Thymus (tissue), 11 donors: ENCODE measurements at regions not wholly inside any gene's neighbourhood (a gene's known extent, or its start where the extent isn't known, plus 50 kb on each side); places are given as distances from the start of the nearest gene placed in this dataset.

Experiments used
- DNase-seq, 9 donors: peaks; one replicate each; pipeline ENCODE4 v3.0.0-alpha.2; 2013; ENCODE audit warnings: low spot score in 9 of 9, low read depth in 6 of 9, missing footprints in 1 of 9
- H3K27ac ChIP-seq, 2 donors: one replicate each; pipeline ENCODE4 v1.5.1; 2013; ENCODE audit warnings: control low read depth in 1 of 2, low read depth in 1 of 2, low read length in 1 of 2, mild to moderate bottlenecking in 1 of 2, moderate library complexity in 1 of 2
- H3K27me3 ChIP-seq, 2 donors: one replicate each; pipeline ENCODE4 v1.5.1; 2013; ENCODE audit warnings: low read length in 1 of 2; ENCODE audit not compliant: control insufficient read depth in 2 of 2, insufficient read depth in 1 of 2
- H3K36me3 ChIP-seq, 2 donors: one replicate each; pipeline ENCODE4 v1.5.1; 2013; ENCODE audit warnings: low read length in 1 of 2, mild to moderate bottlenecking in 1 of 2, moderate library complexity in 1 of 2; ENCODE audit not compliant: control insufficient read depth in 2 of 2, insufficient read depth in 2 of 2
- H3K4me1 ChIP-seq, 2 donors: one replicate each; pipeline ENCODE4 v1.5.1; 2013; ENCODE audit warnings: low read length in 2 of 2; ENCODE audit not compliant: control insufficient read depth in 2 of 2, insufficient read depth in 2 of 2
- H3K4me3 ChIP-seq, 2 donors: one replicate each; pipeline ENCODE4 v1.5.1; 2013; ENCODE audit warnings: low read length in 2 of 2, control low read depth in 1 of 2, mild to moderate bottlenecking in 1 of 2
- H3K9me3 ChIP-seq, 2 donors: one replicate each; pipeline ENCODE4 v1.5.1; 2013; ENCODE audit warnings: low read length in 1 of 2, mild to moderate bottlenecking in 1 of 2; ENCODE audit not compliant: control insufficient read depth in 2 of 2, insufficient read depth in 1 of 2
- WGBS: extraction: QIAGEN DNeasy Blood & Tissue Kit; methylation state at CpG from one replicate; pipeline ENCODE4 v1.1.7; 2013; 5-methylcytosine and 5-hydroxymethylcytosine counted together
- donor health status: healthy.

GRCh38 chr13:29957320-29957719, 106.9 kb upstream of the UBL3 start:
- peaks cover 0 to 3% of the 10 kb centered on the region in 2 donors for H3K9me3 ChIP-seq
- no peak overlapping the region for H3K4me3 ChIP-seq
- 85% methylated on average over 8 of the region's 8 CpGs for WGBS
- H3K4me1 ChIP-seq = peaks cover 3 to 9% of the 10 kb centered on the region in 2 donors
- H3K27ac ChIP-seq = no peak overlapping the region
- no peaks in the 10 kb centered on the region for H3K36me3 ChIP-seq
- H3K27me3 ChIP-seq = peaks cover 0 to 2% of the 10 kb centered on the region in 2 donors
- DNase-seq = no peak

- H3K27ac ChIP-seq = no peak overlapping the region
- H3K36me3 ChIP-seq = no peaks in the 10 kb centered on the region
- 46% methylated on average over 4 of the region's 4 CpGs for WGBS
- H3K4me3 ChIP-seq = no peak overlapping the region
- H3K4me1 ChIP-seq = peaks cover 3 to 9% of the 10 kb centered on the region in 2 donors
- DNase-seq = no peak
- peaks cover 0 to 3% of the 10 kb centered on the region in 2 donors for H3K9me3 ChIP-seq
- peaks cover 0 to 2% of the 10 kb centered on the region in 2 donors for H3K27me3 ChIP-seq
Observed at GRCh38 chr13:29956853-29957252, 106.4 kb upstream of the UBL3 start.

- Histone ChIP-seq H3K4me3 (no peak overlapping the region), H3K4me1 (peaks cover 3 to 9% of the 10 kb centered on the region in 2 donors), H3K36me3 (no peaks in the 10 kb centered on the region), H3K27ac (no peak overlapping the region), H3K27me3 (peaks cover 0 to 2% of the 10 kb centered on the region in 2 donors), H3K9me3 (peaks cover 0 to 3% of the 10 kb centered on the region in 2 donors)
- WGBS = 98% methylated on average over 2 of the region's 2 CpGs
- no peak for DNase-seq
Observed at GRCh38 chr13:29955137-29955650, 104.8 kb upstream of the UBL3 start.

GRCh38 chr13:29954082-29955028, 103.9 kb upstream of the UBL3 start:
- 74% methylated on average over 23 of the region's 23 CpGs for WGBS
- peaks cover 0 to 2% of the 10 kb centered on the region in 2 donors for H3K27me3 ChIP-seq
- H3K36me3 ChIP-seq = no peaks in the 10 kb centered on the region
- H3K9me3 ChIP-seq = peaks cover 0 to 1% of the 10 kb centered on the region in 2 donors
- DNase-seq = peak in 6 of 9 donors; percentile 12 to 46 (median 26)
- H3K27ac ChIP-seq = peak overlapping the region; percentile 5 to 80
- peaks cover 3 to 9% of the 10 kb centered on the region in 2 donors for H3K4me1 ChIP-seq
- H3K4me3 ChIP-seq = peak overlapping the region in 1 of 2 donors; percentile 14

GRCh38 chr13:29953542-29953941, 103.1 kb upstream of the UBL3 start:
- Histone ChIP-seq H3K27ac (no peak overlapping the region), H3K9me3 (no peaks in the 10 kb centered on the region), H3K27me3 (no peaks in the 10 kb centered on the region), H3K4me1 (peaks cover 3 to 9% of the 10 kb centered on the region in 2 donors), H3K4me3 (no peak overlapping the region), H3K36me3 (no peaks in the 10 kb centered on the region)
- DNase-seq = no peak
- 91% methylated on average over 8 of the region's 8 CpGs for WGBS

GRCh38 chr13:29952245-29952644, 101.8 kb upstream of the UBL3 start:
- H3K36me3 ChIP-seq = no peaks in the 10 kb centered on the region
- H3K27ac ChIP-seq = no peak overlapping the region
- H3K9me3 ChIP-seq = no peaks in the 10 kb centered on the region
- H3K4me3 ChIP-seq = no peak overlapping the region
- no peaks in the 10 kb centered on the region for H3K27me3 ChIP-seq
- H3K4me1 ChIP-seq = peaks cover 3 to 9% of the 10 kb centered on the region in 2 donors
- DNase-seq = no peak
- 98% methylated on average over 4 of the region's 4 CpGs for WGBS

GRCh38 chr13:29948791-29949190, 98.4 kb upstream of the UBL3 start:
- Histone ChIP-seq H3K36me3 (no peaks in the 10 kb centered on the region), H3K27me3 (no peaks in the 10 kb centered on the region), H3K9me3 (no peaks in the 10 kb centered on the region), H3K27ac (no peak overlapping the region), H3K4me1 (peaks cover 0 to 3% of the 10 kb centered on the region in 2 donors), H3K4me3 (no peak overlapping the region)
- no peak for DNase-seq
- 95% methylated on average over 8 of the region's 8 CpGs for WGBS

GRCh38 chr13:29948244-29948643, 97.8 kb upstream of the UBL3 start:
- WGBS = 86% methylated on average over 7 of the region's 7 CpGs
- Histone ChIP-seq H3K36me3 (no peaks in the 10 kb centered on the region), H3K4me3 (no peak overlapping the region), H3K9me3 (no peaks in the 10 kb centered on the region), H3K27ac (no peak overlapping the region), H3K27me3 (no peaks in the 10 kb centered on the region), H3K4me1 (no peaks in the 10 kb centered on the region)
- no peak for DNase-seq

- Histone ChIP-seq H3K27ac (no peak overlapping the region), H3K27me3 (no peaks in the 10 kb centered on the region), H3K9me3 (no peaks in the 10 kb centered on the region), H3K36me3 (no peaks in the 10 kb centered on the region), H3K4me1 (no peaks in the 10 kb centered on the region), H3K4me3 (no peak overlapping the region)
- no peak for DNase-seq
- WGBS = 97% methylated on average over 11 of the region's 11 CpGs
Observed at GRCh38 chr13:29947839-29948238, 97.4 kb upstream of the UBL3 start.
